ENCODE measurements at regions not wholly inside any gene's neighbourhood (a gene's known extent, or its start where the extent isn't known, plus 50 kb on each side); places are given as distances from the start of the nearest gene placed in this dataset.

DNA sequence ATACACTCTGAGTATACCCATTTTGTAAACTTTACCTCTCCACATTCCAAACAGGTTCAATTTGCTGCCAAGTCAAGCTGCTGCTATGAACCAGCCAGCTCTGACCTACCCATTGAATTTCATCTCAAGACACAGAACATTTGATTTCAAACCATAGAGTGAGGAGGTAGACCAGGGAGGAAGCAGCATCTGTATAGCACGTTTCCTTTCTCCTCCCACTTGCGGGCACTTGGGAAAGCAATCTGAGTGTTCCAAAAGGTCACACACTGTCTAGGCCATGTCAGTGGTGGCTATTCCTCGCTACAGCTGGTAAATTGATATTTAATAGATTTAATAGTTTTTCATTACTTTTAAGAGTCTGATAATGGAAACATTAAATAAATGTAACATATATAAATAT is 147.8 kb upstream of the EEPD1 start:
- TF ChIP-seq, protein P1, sequence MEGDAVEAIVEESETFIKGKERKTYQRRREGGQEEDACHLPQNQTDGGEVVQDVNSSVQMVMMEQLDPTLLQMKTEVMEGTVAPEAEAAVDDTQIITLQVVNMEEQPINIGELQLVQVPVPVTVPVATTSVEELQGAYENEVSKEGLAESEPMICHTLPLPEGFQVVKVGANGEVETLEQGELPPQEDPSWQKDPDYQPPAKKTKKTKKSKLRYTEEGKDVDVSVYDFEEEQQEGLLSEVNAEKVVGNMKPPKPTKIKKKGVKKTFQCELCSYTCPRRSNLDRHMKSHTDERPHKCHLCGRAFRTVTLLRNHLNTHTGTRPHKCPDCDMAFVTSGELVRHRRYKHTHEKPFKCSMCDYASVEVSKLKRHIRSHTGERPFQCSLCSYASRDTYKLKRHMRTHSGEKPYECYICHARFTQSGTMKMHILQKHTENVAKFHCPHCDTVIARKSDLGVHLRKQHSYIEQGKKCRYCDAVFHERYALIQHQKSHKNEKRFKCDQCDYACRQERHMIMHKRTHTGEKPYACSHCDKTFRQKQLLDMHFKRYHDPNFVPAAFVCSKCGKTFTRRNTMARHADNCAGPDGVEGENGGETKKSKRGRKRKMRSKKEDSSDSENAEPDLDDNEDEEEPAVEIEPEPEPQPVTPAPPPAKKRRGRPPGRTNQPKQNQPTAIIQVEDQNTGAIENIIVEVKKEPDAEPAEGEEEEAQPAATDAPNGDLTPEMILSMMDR (IDR thresholded peaks at IDR 0.05): no peak
- TF ChIP-seq EZH2 (IDR thresholded peaks at IDR 0.05): no peak

Data from neural progenitor cell (in vitro differentiated cells).